ENCODE measurements at regions not wholly inside any gene's neighbourhood (a gene's known extent, or its start where the extent isn't known, plus 50 kb on each side); places are given as distances from the start of the nearest gene placed in this dataset.

- no peaks in the 10 kb centered on the region for H3K27me3 ChIP-seq (ENCODE audit: control insufficient read depth, insufficient read depth, low read length)
- no CpG with 5 or more reads among the region's 5 CpGs for WGBS (ENCODE audit: insufficient coverage, insufficient read length)
- no peak overlapping the region for H3K4me3 ChIP-seq (ENCODE audit: low read length)
- no peaks in the 10 kb centered on the region for H3K4me1 ChIP-seq (ENCODE audit: control insufficient read depth, insufficient read depth, low read length)
- no peaks in the 10 kb centered on the region for H3K36me3 ChIP-seq (ENCODE audit: control insufficient read depth, insufficient read depth, low read length)
- DNase-seq (ENCODE audit: low read depth, low spot score) = no peak
- H3K9me3 ChIP-seq (ENCODE audit: control insufficient read depth, insufficient read depth, low read length) = no peaks in the 10 kb centered on the region
- no peak overlapping the region for H3K27ac ChIP-seq (ENCODE audit: low read length)
Observed at GRCh38 chr18:44171301-44171700, 509.4 kb upstream of the SETBP1 start.

GRCh38 chr18:44175891-44176290 lies 504.8 kb upstream of the SETBP1 start:
- no peak for DNase-seq (ENCODE audit: low read depth, low spot score)
- H3K9me3 ChIP-seq (ENCODE audit: control insufficient read depth, insufficient read depth, low read length) = no peaks in the 10 kb centered on the region
- H3K27me3 ChIP-seq (ENCODE audit: control insufficient read depth, insufficient read depth, low read length) = no peaks in the 10 kb centered on the region
- H3K4me3 ChIP-seq (ENCODE audit: low read length) = no peak overlapping the region
- no peaks in the 10 kb centered on the region for H3K36me3 ChIP-seq (ENCODE audit: control insufficient read depth, insufficient read depth, low read length)
- no CpG with 5 or more reads among the region's 2 CpGs for WGBS (ENCODE audit: insufficient coverage, insufficient read length)
- H3K27ac ChIP-seq (ENCODE audit: low read length) = no peak overlapping the region
- H3K4me1 ChIP-seq (ENCODE audit: control insufficient read depth, insufficient read depth, low read length) = no peaks in the 10 kb centered on the region

- H3K4me1 ChIP-seq (ENCODE audit: control insufficient read depth, insufficient read depth, low read length) = no peaks in the 10 kb centered on the region
- no peak for DNase-seq (ENCODE audit: low read depth, low spot score)
- WGBS (ENCODE audit: insufficient coverage, insufficient read length) = no CpG with 5 or more reads among the region's 2 CpGs
- H3K27ac ChIP-seq (ENCODE audit: low read length) = no peak overlapping the region
- no peaks in the 10 kb centered on the region for H3K27me3 ChIP-seq (ENCODE audit: control insufficient read depth, insufficient read depth, low read length)
- H3K4me3 ChIP-seq (ENCODE audit: low read length) = no peak overlapping the region
- H3K9me3 ChIP-seq (ENCODE audit: control insufficient read depth, insufficient read depth, low read length) = no peaks in the 10 kb centered on the region
- H3K36me3 ChIP-seq (ENCODE audit: control insufficient read depth, insufficient read depth, low read length) = no peaks in the 10 kb centered on the region
Observed at GRCh38 chr18:44178476-44178875, 502.2 kb upstream of the SETBP1 start.

- Histone ChIP-seq H3K27ac (ENCODE audit: low read length) (no peak overlapping the region), H3K4me3 (ENCODE audit: low read length) (no peak overlapping the region), H3K9me3 (ENCODE audit: control insufficient read depth, insufficient read depth, low read length) (no peaks in the 10 kb centered on the region), H3K4me1 (ENCODE audit: control insufficient read depth, insufficient read depth, low read length) (no peaks in the 10 kb centered on the region), H3K27me3 (ENCODE audit: control insufficient read depth, insufficient read depth, low read length) (no peaks in the 10 kb centered on the region), H3K36me3 (ENCODE audit: control insufficient read depth, insufficient read depth, low read length) (no peaks in the 10 kb centered on the region)
- DNase-seq (ENCODE audit: low read depth, low spot score) = no peak
- no CpG with 5 or more reads among the region's 10 CpGs for WGBS (ENCODE audit: insufficient coverage, insufficient read length)
Observed at GRCh38 chr18:44179693-44180092, 501.0 kb upstream of the SETBP1 start.

GRCh38 chr18:44180683-44181082 lies 500.0 kb upstream of the SETBP1 start:
- H3K27ac ChIP-seq (ENCODE audit: low read length) = no peak overlapping the region
- H3K9me3 ChIP-seq (ENCODE audit: control insufficient read depth, insufficient read depth, low read length) = no peaks in the 10 kb centered on the region
- H3K4me1 ChIP-seq (ENCODE audit: control insufficient read depth, insufficient read depth, low read length) = no peaks in the 10 kb centered on the region
- no peaks in the 10 kb centered on the region for H3K36me3 ChIP-seq (ENCODE audit: control insufficient read depth, insufficient read depth, low read length)
- no peak overlapping the region for H3K4me3 ChIP-seq (ENCODE audit: low read length)
- WGBS (ENCODE audit: insufficient coverage, insufficient read length) = no CpG with 5 or more reads among the region's 1 CpG
- DNase-seq (ENCODE audit: low read depth, low spot score) = no peak
- no peaks in the 10 kb centered on the region for H3K27me3 ChIP-seq (ENCODE audit: control insufficient read depth, insufficient read depth, low read length)

- Histone ChIP-seq H3K27me3 (ENCODE audit: control insufficient read depth, insufficient read depth, low read length) (no peaks in the 10 kb centered on the region), H3K36me3 (ENCODE audit: control insufficient read depth, insufficient read depth, low read length) (no peaks in the 10 kb centered on the region), H3K4me1 (ENCODE audit: control insufficient read depth, insufficient read depth, low read length) (no peaks in the 10 kb centered on the region), H3K27ac (ENCODE audit: low read length) (no peak overlapping the region), H3K9me3 (ENCODE audit: control insufficient read depth, insufficient read depth, low read length) (no peaks in the 10 kb centered on the region), H3K4me3 (ENCODE audit: low read length) (no peak overlapping the region)
- no CpG with 5 or more reads among the region's 3 CpGs for WGBS (ENCODE audit: insufficient coverage, insufficient read length)
- DNase-seq (ENCODE audit: low read depth, low spot score) = no peak
Observed at GRCh38 chr18:44181951-44182747, 498.5 kb upstream of the SETBP1 start.

- no peaks in the 10 kb centered on the region for H3K4me1 ChIP-seq (ENCODE audit: control insufficient read depth, insufficient read depth, low read length)
- H3K4me3 ChIP-seq (ENCODE audit: low read length) = no peak overlapping the region
- no peak for DNase-seq (ENCODE audit: low read depth, low spot score)
- no peaks in the 10 kb centered on the region for H3K27me3 ChIP-seq (ENCODE audit: control insufficient read depth, insufficient read depth, low read length)
- H3K27ac ChIP-seq (ENCODE audit: low read length) = no peak overlapping the region
- H3K9me3 ChIP-seq (ENCODE audit: control insufficient read depth, insufficient read depth, low read length) = no peaks in the 10 kb centered on the region
- WGBS (ENCODE audit: insufficient coverage, insufficient read length) = no CpG with 5 or more reads among the region's 3 CpGs
- H3K36me3 ChIP-seq (ENCODE audit: control insufficient read depth, insufficient read depth, low read length) = no peaks in the 10 kb centered on the region
Observed at GRCh38 chr18:44186001-44186400, 494.7 kb upstream of the SETBP1 start.

GRCh38 chr18:44187090-44187489 lies 493.6 kb upstream of the SETBP1 start:
- WGBS (ENCODE audit: insufficient coverage, insufficient read length) = no CpG with 5 or more reads among the region's 2 CpGs
- Histone ChIP-seq H3K36me3 (ENCODE audit: control insufficient read depth, insufficient read depth, low read length) (no peaks in the 10 kb centered on the region), H3K27ac (ENCODE audit: low read length) (no peak overlapping the region), H3K4me3 (ENCODE audit: low read length) (no peak overlapping the region), H3K9me3 (ENCODE audit: control insufficient read depth, insufficient read depth, low read length) (no peaks in the 10 kb centered on the region), H3K4me1 (ENCODE audit: control insufficient read depth, insufficient read depth, low read length) (no peaks in the 10 kb centered on the region), H3K27me3 (ENCODE audit: control insufficient read depth, insufficient read depth, low read length) (no peaks in the 10 kb centered on the region)
- no peak for DNase-seq (ENCODE audit: low read depth, low spot score)

- Histone ChIP-seq H3K36me3 (ENCODE audit: control insufficient read depth, insufficient read depth, low read length) (no peaks in the 10 kb centered on the region), H3K4me1 (ENCODE audit: control insufficient read depth, insufficient read depth, low read length) (no peaks in the 10 kb centered on the region; the same call in 1 of the 2 replicates), H3K9me3 (ENCODE audit: control insufficient read depth, insufficient read depth, low read length) (no peaks in the 10 kb centered on the region), H3K4me3 (ENCODE audit: low read length) (no peak overlapping the region), H3K27ac (ENCODE audit: low read length) (no peak overlapping the region), H3K27me3 (ENCODE audit: control insufficient read depth, insufficient read depth, low read length) (no peaks in the 10 kb centered on the region)
- no peak for DNase-seq (ENCODE audit: low read depth, low spot score)
- no CpG with 5 or more reads among the region's 4 CpGs for WGBS (ENCODE audit: insufficient coverage, insufficient read length)
Observed at GRCh38 chr18:44195394-44196140, 485.1 kb upstream of the SETBP1 start.

GRCh38 chr18:44197832-44198611 lies 482.7 kb upstream of the SETBP1 start:
- WGBS (ENCODE audit: insufficient coverage, insufficient read length) = no CpG with 5 or more reads among the region's 8 CpGs
- Histone ChIP-seq H3K9me3 (ENCODE audit: control insufficient read depth, insufficient read depth, low read length) (no peaks in the 10 kb centered on the region), H3K4me3 (ENCODE audit: low read length) (no peak overlapping the region), H3K27ac (ENCODE audit: low read length) (no peak overlapping the region), H3K4me1 (ENCODE audit: control insufficient read depth, insufficient read depth, low read length) (no peaks in the 10 kb centered on the region; the same call in 1 of the 2 replicates), H3K36me3 (ENCODE audit: control insufficient read depth, insufficient read depth, low read length) (no peaks in the 10 kb centered on the region), H3K27me3 (ENCODE audit: control insufficient read depth, insufficient read depth, low read length) (no peaks in the 10 kb centered on the region)
- DNase-seq (ENCODE audit: low read depth, low spot score) = no peak
